COLO829 (cell line): ENCODE measurements at regions not wholly inside any gene's neighbourhood (a gene's known extent, or its start where the extent isn't known, plus 50 kb on each side); places are given as distances from the start of the nearest gene placed in this dataset.

Source experiments
- DNase-seq: peaks from one replicate; pipeline ENCODE4 v3.0.0; 2012; ENCODE audit warnings: low spot score

DNA sequence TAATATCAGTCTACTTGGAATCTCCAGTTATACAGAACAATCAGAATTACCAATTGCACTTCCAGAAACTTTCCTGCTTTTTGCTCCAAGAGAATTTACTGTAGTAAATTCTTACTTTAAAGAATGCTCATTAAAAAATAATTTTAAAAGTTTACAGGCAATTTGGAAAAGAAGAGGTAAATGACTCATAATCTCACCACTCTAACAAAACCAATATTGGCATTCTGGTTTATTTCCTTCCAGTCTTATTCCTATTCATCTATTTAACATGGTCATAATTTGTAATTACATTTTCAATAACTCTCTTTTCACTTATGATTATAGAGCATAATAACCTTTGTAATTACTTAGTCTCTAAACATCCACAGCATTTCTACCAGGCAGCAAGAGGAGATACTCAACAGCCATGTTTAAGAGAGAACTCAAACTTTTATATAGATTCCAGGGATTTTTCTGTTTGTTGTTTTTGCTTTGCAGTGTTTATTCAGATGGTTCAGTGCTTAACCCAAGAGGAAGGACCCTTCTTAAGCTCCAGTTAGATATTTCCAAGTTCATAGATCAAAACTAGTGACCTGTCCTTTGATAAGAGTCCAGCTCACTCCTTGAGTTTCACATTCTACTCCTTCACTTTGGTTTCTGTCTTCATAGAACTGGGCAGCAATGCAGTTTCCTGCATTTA lies 464.7 kb downstream of the TXNL1 start:
- no peak for DNase-seq

DNA sequence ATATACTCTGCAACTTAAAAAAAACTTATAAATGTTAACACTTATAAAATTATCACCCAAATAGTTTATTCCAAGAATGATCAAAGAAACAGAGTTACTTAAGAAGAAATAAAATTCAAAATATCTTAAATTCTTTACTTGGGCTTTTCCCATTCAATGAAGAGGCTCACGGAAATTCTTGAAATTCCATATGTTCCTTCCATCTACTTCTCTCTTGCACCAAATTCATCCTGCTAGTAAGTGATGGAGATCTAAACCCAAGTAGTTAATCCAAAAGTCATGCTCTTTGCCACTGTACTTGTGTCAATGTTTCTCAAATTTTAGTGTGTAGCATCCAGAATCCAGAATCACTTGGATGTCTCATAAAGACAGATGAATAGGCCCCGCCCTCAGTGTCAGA lies 465.9 kb downstream of the TXNL1 start:
- no peak for DNase-seq

DNA sequence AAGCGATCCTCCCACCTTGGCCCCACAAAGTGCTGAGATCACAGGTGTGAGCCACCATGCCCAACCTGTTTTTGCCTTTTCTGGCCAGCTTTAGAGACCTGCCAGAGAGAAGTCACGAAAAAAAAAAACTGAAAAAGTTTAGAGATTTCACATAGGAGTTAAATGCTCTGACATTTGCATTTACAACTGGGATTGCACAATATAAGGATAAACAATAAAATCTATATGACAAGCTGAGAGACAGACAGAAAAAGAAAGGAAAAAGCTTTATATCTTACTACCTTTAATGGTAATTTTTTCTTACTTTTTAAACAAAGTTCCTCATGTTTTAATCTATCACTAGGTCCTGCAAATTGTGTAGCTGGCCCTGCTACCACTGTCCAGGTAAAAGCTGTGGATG lies 466.5 kb downstream of the TXNL1 start:
- no peak for DNase-seq

DNA sequence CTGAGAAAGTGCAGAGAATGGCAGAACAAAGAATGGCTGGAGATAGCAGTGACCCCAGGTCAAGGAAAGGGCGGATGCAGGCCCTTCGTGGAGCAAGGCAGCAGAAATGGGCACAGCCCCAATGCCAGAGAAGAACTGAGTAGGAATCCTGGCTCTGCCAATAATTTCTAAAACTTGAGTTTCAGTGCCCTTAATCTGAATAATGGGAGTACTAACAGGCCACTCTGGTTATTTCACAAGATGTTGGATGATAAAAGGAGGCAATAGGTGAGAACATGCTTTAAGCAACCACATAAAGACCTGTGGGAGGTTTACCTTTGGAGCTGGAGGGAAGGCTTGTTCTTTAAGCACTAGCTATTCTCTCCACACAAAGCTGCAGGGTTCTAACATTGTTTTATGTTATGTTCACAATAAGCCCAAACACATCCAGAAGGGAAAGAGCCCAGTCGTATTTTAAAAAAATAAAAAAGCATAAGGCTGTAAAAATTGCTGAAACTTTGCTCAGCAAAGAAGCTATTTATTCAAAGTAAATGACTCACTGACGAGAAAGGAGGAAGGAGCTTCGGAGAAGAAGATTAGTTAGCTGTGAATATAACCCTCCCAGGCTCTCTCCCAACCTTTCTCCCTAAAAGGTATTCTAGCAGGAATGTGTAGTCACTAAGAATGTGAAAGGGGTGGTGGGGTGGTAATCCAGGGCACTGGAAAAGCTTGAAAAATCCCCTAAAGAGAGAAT lies 470.2 kb downstream of the TXNL1 start:
- DNase-seq: no peak

DNA sequence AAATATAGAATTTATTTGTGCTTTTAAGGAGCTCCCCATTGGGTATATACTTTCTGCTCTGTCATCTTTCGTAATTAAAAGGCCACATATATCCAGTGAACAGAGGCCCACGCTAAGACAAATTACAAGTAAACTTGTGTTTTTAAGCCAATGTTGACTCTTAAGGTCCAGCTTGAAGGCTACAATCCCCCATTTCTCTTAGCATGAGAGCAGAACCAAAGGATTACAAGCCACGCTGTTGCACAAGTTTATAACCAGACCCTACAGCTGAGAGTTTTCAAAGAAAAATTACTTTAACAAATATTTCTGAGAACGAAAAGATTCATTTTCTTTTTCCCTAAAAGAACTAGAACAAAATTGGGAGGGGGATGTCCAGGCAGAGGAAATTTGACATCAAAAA lies 471.0 kb downstream of the TXNL1 start:
- no peak for DNase-seq

DNA sequence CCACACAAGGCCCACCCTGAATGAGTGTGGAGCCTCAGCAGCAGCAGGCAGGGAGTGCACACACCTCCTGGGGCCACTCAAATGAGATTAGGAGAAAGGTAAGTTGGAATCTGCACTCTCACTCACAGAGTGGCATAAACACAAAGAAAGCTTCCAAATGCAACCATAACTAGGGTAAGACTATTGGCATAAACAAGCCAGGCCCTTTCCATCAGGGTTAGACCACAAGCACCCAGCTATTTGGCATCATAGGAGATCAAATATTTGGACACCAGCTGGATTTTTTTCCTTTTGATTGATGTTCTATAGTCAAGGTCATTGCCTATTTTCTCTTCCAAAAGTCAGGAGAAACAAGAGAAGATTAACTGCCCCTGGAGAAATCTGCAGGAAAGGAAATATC lies 471.5 kb downstream of the TXNL1 start:
- DNase-seq: no peak

DNA sequence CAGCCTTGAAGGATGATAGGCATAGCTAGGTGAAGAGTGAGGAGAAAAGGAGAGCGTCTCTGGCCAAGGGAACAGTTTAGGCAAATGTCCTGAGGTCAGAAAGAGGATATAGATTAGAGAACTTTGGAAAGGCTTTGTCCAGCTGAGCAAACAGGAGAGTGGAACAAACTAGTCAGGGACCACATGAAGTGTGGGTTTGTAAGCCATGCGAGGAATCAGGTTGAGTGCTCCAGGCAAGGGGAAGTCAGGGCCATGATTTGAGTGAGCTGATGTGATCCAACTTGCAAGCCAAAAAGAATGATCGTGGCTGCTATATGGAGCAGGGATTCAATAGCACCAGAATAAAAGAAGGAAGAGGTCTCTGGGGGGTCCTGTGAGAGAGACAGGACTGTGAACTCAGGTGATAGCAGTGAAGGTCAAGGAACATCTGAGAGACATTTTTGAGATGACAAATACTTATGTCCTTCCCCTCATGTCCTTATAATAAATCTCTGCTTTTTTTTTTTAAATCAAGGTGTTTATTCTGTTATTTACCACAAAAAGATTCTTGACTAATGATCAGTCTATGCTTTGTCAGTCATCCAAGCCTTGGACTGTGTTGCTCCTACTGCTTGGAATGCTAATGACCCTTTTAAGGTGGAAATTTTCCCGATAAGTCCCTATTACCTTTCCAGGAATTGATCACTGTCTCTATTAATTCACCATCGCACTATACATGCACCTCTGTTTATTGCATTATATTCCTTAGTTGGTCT lies 472.6 kb downstream of the TXNL1 start:
- DNase-seq: no peak

DNA sequence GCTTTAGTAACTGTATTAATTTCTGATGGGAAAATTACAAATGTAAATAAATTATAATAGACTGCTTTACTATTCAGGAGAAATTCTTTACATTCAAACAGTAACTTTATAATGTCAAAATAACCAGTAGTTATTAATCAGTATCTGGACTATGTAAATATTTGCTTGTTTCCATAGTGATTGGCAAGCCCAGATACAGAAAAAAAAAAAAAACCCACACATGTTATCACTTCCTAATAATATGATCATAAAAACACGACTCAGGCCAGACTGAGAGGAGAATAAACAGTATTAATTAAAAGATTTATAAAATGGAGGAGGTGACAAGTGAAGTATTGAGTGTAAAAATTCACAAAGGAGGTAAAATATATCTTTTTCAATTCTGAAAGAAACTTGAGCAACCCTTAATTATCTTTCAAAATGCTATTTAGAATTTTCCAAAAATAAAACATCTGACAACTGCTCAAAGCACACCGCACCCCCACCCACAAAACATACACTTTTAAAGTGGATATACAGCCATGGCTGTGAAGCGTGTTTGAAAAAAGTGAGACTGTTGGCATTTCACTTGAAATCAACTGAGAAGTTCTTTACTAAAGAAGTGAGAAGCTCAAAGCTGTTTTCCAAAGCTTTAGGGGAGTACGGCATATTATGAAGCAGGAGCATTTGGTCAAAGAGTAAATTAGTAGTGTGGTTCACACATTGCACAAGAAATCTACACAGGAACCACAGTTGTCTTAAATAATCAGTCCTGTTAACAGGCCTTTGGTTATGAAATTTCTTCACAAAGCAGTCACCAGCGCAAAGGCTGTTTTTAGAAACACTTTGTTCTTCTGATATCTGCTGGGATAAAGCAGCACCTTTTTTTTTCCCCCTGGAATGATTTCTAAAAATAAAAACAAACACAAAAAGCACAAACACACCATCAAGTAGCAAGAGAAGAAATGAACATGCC lies 475.8 kb downstream of the TXNL1 start:
- no peak for DNase-seq

DNA sequence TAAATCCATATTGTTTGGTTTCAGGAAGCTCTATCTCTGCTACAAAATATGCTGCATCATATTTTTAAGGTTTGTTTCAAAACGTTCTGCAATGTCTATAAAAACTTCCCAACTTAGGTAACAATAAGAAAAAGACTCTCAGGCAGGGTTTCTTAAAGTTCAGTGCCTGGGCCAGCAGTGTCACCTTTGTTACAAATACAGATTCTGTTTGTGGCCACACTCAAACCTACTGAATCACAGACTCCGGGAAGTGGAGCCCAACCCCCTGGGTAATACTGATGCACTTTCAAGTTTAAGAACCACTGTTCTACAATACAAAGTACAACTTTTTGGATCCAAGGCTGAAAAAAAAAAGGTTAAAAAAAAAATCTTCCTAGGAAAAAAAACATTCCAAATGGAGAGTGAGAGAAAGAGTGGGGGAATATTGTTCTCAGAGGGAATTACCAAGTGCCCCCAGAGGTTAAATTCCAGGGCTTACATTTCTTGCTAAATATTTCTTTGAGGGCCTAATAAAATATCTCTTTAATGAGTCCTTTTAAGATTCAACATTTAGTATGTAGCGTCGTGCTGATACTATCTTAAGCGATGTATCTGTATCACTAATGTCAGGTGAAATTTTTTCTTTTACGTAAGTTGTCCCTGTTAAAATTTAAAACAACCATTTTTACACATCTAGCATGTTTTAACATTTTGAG lies 476.7 kb downstream of the TXNL1 start:
- no peak for DNase-seq

DNA sequence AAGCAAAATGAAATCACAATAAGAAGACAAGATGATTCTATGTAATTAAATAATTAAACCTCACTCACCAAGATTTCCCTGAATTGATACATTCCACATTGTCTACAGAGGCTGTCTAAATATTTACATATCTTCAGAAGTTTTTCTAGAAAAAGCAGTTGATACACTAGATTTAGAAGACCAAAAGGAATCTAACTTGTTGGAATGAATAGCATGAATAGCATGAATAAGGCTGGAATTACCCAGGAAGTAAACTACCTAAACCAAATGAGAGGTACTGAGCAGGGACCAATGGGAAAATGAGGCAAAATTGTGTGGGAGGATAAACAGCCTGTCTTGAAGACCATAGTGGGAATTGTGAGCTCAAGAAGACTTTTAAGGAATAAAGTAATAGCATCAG lies 479.7 kb downstream of the TXNL1 start:
- DNase-seq: no peak

DNA sequence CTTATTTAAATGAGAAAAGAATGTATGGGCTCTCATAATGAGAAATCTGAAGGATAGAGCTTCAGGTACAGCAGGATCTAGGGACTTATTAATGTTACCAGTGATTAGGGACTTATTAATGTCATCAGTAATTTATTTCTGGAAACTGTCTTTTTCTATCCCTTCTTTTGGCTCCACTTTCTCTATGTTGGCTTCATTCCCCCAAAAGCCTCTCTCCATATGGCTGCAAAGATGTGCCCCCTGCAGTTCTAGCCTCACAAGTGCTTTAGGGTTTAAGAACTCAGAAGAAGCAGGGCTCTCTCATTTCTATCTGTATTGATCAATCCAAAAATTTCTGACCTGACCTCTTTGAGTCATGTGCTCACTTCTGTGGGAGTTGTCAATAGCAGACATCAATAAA lies 480.9 kb downstream of the TXNL1 start:
- no peak for DNase-seq

DNA sequence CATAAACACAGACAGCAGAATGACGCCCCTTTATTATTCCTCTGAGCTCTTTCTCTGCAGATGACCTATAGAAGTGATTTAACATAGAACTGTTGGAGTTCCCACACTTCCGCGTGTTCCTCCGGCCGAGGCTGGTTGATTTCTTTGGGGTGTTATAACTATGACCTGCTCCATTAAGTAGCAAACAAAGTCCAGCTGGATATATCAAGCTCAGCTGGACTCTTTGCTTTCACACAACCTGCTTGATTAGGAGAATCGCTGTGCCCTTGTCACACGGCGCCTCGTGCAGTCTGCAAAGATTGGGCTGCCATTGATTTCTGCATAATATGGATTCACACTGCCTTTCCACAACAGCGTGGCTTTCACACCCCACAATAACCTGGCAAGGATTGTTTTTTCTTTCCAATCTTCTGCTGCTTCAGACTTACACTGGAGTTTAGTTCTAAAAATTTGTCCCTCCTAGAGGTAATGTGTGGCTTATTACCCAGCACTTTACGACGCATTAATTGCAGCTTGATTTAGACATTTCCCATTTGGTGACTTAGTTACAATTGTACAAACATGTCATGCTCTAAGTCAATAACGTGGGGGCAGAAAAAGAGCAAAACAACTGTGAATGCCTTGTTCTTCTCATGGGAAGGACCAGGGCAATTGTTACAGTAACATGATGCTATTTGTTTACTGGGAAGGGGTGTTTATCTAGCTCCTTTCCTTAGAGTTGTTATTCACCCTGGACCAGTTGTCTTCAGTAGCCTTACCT lies 485.7 kb downstream of the TXNL1 start:
- DNase-seq: no peak

DNA sequence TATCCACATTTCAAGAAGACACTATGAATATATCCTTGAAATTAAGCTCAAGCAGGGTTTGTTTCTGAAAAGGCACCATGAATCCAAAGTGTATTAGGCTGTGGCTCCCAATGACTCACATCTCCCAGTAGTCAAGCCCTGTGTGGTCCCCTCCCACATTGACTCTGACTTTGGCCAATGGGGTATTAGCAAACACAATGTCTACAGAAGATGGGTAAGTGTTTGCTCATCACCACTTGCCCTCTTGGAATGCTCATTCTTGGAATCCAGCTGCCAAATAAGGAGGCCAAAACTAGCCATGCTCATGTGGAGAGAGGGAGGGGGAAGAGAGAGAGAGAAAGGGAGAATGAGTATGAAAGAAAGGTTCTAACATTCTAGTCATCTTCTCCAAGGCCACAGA lies 490.0 kb downstream of the TXNL1 start:
- no peak for DNase-seq

DNA sequence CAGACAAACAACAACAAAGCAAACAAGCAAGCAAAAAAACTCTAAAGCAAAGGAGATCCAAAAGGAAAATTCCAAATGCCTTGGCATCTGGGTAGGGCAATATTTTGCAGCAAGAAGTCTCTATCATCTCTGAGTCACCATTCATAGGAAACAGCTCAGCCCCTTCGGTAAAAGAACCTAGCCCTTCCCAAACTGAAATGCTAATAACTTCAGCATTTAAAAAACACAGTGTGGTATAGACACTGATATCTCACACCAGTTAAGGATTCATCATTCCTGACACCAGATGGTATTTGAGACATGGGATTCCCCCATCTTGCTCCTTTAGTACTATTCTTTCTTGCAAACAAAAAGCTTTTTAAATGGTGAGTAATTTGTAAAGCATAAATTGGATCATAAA lies 491.8 kb downstream of the TXNL1 start:
- no peak for DNase-seq

DNA sequence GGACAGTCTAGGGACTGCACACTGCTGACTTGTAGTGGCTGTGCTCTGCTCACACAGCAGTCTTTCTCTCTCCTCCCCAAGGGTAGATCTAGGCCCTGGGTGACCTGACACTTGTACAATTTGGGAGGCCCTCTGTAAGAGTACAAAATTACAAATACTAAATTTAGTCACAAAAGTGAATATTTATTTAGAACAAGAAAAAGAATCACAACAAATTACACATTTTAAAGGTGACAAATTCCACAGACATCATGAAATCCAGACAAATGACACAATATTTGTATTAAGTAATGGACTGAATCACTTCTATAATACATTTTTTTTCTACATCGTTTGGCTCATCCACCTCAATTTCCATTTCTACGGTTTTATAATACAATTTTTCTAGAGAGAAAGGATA lies 496.4 kb downstream of the TXNL1 start:
- DNase-seq: no peak

DNA sequence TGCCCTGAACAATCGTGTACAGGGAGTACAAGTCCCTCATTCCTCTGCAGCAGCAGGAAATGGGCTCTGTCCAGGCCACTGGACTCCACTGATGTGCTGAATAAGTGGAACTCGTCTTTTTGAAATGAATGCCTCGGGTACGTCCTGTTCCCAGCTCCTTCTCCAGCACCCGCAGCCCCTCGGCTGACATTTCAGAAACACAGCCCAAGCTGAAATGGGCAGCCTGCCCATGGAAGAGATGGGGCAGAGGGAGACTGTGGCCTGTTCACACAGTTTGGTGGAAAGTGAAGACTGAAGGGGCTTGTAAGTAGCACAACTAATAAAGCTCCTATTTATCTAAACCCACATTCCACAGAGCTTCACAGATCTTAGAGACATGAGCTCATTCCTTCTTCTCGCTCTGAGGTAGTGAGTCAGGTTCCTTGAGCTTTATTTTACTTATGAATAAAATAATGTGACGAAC lies 498.6 kb downstream of the TXNL1 start:
- no peak for DNase-seq

DNA sequence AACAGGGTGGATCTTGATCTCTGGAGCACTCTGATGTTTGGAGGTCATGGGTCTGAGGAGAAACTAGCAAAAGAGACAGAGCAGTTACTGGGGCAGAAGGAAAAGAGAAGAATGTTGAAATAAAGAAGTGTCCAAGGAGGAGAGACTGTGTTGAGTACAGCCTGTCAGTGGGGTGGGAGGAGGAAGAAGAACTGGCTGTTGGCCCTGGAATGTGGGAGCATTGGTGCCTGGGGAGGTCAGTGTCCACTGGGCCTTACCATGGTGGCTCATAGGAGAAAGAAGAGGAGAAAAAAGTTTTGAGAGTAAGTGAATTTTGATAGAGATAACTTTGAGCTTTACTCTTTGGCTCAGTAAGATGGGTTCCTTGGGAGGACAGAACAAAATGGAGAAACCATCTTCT lies 499.0 kb downstream of the TXNL1 start:
- DNase-seq: no peak

DNA sequence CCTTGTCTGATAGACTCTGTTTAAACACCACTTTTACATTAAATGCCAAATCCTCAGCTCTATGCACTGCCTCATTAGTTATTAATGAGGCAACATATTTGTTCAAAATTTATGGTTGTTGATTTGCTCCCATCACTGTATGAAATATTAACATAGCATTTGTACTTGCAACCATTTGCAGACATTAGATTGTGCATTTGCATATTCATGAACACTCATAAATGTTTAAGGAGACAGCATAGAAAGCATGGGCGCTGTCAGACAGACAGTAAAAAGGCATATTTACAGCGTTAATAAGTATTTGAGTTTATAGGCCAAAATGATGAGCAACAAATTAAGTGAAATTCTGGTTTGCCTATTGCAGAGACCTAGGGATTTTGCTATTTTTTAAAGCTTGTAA lies 502.3 kb downstream of the TXNL1 start:
- no peak for DNase-seq

DNA sequence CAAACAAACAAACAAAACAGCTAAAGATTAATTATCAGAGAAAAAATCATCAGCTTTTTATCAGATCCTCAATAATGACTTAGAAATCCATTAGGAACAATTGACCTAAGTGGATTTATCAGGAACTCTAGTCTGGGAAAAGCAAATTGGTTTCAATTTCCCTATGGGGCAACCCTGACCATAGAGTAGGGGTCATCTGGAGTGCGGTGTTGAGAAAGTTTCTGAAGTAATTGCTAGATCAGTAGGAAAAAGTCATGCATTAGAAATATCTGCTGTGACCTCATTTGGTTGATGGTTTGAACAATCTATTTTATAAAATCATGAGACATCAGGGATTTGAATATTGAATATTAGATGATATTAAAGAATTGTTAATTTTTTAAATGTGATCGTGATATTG lies 507.9 kb downstream of the TXNL1 start:
- DNase-seq: no peak

DNA sequence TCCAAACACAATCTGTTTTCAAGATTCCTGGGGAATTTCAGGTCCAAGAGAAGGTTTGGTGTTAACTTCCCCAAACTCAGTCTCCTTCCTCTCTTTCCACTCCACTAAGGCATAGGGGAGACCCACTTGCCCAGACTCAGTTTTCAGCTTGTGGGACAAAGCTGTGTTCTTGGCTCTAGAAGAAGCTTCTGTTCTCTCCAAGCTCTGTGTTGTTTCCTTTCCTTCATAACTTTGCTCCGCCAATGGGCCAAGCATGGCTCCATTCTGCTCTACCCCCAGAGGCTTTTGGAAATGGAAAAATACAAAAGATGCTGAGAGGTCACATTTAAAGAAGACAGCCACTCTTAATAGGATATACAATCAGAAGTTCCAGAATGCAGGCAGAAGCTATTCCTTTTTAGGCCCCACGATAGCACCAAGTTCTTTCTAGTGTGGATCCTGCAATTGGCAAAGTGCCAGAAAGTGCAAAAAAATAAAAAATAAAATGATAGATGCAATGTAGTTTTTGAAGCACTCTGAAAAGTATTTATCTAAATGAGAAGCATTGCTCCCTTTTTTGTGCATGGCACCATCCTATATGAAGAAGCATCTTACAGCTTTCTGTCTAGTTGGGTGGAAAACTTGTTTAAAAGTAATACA lies 510.1 kb downstream of the TXNL1 start:
- DNase-seq: no peak
